ENCODE measurements at regions not wholly inside any gene's neighbourhood (a gene's known extent, or its start where the extent isn't known, plus 50 kb on each side); places are given as distances from the start of the nearest gene placed in this dataset.

DNA sequence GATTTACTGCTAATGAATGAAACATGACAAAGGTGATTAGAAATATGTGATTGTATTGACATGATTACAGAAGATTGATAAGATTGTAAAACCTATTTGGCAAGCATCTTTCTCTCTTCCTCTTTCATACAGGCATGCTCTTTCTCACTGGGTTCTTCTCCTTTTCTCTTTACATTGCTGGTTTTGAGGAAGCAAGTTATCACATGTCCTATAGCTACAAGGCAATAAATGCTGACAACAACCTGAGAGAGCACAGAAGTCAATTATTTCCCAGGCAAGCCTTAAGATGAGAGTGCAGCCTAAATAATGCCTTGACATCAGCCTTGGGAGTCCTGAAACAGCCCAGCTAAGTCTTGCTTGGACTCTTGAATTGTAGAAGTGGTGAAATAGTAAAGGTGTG, 875.0 kb downstream of the SLITRK1 start:
- H3K9me3 ChIP-seq: no peaks in the 10 kb centered on the region
- intact Hi-C loops (cut with DNase I; ENCODE audit: low total_unique reads): no loop called here
- TF ChIP-seq, protein P1, sequence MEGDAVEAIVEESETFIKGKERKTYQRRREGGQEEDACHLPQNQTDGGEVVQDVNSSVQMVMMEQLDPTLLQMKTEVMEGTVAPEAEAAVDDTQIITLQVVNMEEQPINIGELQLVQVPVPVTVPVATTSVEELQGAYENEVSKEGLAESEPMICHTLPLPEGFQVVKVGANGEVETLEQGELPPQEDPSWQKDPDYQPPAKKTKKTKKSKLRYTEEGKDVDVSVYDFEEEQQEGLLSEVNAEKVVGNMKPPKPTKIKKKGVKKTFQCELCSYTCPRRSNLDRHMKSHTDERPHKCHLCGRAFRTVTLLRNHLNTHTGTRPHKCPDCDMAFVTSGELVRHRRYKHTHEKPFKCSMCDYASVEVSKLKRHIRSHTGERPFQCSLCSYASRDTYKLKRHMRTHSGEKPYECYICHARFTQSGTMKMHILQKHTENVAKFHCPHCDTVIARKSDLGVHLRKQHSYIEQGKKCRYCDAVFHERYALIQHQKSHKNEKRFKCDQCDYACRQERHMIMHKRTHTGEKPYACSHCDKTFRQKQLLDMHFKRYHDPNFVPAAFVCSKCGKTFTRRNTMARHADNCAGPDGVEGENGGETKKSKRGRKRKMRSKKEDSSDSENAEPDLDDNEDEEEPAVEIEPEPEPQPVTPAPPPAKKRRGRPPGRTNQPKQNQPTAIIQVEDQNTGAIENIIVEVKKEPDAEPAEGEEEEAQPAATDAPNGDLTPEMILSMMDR (IDR thresholded peaks at IDR 0.05): no peak
- no peak for TF ChIP-seq POLR2A (IDR thresholded peaks at IDR 0.05)
- no peak overlapping the region for H3K4me3 ChIP-seq
- no peaks in the 10 kb centered on the region for H3K36me3 ChIP-seq
- DNase-seq: no peak
- H3K27ac ChIP-seq: no peak overlapping the region
- no peaks in the 10 kb centered on the region for H3K27me3 ChIP-seq
- no peaks in the 10 kb centered on the region for H3K4me1 ChIP-seq

DNA sequence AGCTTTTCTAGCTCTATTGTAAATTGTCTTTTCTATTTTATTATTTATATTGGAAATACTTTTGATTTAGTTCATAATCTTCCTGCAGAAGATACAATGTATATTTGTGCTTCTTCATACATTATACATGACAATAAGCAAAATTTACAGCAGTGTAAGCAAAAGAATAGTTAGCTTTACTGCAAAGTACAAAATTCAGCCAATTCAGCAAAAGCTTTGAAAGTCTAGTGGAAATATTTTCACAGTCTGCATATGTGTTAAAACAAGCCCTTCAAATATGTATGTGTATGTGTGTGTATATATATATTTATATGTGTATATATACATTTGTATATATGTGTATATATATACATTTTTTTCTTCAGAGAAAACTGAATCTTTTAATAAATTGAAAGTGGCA, 879.1 kb downstream of the SLITRK1 start:
- no peak overlapping the region for H3K27ac ChIP-seq
- TF ChIP-seq, protein P1 (IDR thresholded peaks at IDR 0.05): no peak
- no peak for TF ChIP-seq POLR2A (IDR thresholded peaks at IDR 0.05)
- no peaks in the 10 kb centered on the region for H3K36me3 ChIP-seq
- H3K4me3 ChIP-seq: no peak overlapping the region
- H3K4me1 ChIP-seq: no peaks in the 10 kb centered on the region
- H3K27me3 ChIP-seq: no peaks in the 10 kb centered on the region
- DNase-seq: no peak
- intact Hi-C loops (cut with DNase I; ENCODE audit: low total_unique reads): no loop called here
- no peaks in the 10 kb centered on the region for H3K9me3 ChIP-seq

DNA sequence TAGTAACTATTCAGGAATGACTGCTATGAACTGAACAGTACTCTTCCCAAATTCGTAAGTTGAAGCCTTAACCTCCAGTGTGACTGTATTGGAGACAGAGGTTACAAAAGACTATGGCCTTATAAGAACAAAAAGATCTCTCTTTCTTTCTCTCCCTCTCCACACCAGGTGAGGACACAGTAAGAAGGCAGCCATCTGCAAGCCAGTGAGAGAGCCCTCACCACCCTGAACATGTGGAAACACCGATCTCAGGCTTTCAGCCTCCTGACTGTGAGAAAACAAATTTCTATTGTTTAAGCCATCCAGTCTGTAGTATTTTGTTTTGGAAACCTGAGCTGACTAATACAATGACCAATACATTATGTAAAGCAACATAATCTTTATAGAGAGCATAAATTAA, 888.9 kb downstream of the SLITRK1 start:
- H3K36me3 ChIP-seq: no peaks in the 10 kb centered on the region
- DNase-seq: no peak
- H3K4me3 ChIP-seq: no peak overlapping the region
- TF ChIP-seq, protein P1 (IDR thresholded peaks at IDR 0.05): no peak
- no peak for TF ChIP-seq POLR2A (IDR thresholded peaks at IDR 0.05)
- H3K27ac ChIP-seq: no peak overlapping the region
- no peaks in the 10 kb centered on the region for H3K4me1 ChIP-seq
- H3K9me3 ChIP-seq: no peaks in the 10 kb centered on the region
- peaks cover 0 to 3% of the 10 kb centered on the region in 2 donors for H3K27me3 ChIP-seq
- intact Hi-C loops (cut with DNase I; ENCODE audit: low total_unique reads): no loop called here

DNA sequence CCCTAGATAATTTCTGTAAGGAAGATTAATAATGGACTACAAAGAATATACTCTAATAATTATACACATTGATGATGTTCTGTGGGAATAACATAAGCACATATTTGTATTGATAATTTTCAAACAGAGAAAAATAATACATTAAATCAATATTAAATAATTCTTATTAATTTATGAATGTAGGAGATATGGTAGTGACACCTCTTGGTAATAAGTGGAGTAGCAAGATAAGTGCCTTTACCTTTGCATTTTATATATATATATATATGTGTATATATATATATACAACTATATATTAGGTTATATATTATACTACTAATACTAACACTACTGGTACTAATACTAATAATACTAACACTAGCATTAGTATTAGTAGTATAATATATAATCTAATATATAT, 905.8 kb downstream of the SLITRK1 start:
- Histone ChIP-seq H3K27ac (no peak overlapping the region), H3K36me3 (no peaks in the 10 kb centered on the region), H3K4me3 (no peak overlapping the region), H3K4me1 (no peaks in the 10 kb centered on the region), H3K27me3 (no peaks in the 10 kb centered on the region), H3K9me3 (no peaks in the 10 kb centered on the region)
- DNase-seq: no peak
- no peak for TF ChIP-seq POLR2A (IDR thresholded peaks at IDR 0.05)
- TF ChIP-seq, protein P1 (IDR thresholded peaks at IDR 0.05): no peak
- intact Hi-C loops (cut with DNase I; ENCODE audit: low total_unique reads): no loop called here

DNA sequence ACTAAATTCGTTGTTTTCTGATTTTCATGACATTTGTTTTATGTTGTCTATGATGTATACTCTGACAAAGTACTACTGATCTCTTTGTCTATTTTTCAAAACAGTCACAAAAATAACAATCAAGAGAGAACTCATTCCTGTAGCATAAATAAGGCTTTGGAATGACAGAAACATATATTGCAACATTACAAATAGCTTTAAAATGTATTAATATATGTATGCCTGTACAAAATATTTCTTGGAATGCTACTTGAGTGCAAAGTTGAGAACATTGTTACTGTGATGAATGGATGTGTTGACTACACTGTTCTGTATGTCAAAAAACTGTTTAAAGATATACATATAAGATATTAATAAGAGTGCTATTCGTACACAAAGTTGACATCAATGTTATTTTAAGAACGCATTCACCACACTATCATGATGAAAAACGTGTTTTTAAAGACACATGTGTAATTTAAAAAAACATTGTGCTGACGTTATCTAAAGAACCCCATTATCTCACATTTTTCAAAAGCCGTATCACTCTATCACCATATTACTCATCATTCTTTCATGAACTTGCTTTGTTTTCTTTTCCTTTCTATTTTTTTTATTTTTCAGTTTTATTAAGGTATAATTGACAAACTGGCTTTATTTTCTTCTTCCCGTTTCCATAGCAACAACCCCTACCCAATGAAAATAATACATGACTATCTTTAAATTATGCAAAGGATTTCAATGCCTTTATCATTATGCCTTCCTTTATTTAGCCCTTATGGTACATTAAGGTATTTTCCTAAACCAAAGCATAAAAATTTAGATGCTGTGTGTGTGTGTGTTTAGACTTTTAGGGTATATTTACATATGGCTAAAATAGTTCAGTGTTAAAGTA, 918.8 kb downstream of the SLITRK1 start:
- TF ChIP-seq POLR2A (IDR thresholded peaks at IDR 0.05): no peak
- TF ChIP-seq, protein P1 (IDR thresholded peaks at IDR 0.05): no peak
- no peaks in the 10 kb centered on the region for H3K36me3 ChIP-seq
- H3K27ac ChIP-seq: no peak overlapping the region
- DNase-seq: no peak
- H3K27me3 ChIP-seq: no peaks in the 10 kb centered on the region
- H3K9me3 ChIP-seq: no peaks in the 10 kb centered on the region
- H3K4me1 ChIP-seq: no peaks in the 10 kb centered on the region
- intact Hi-C loops (cut with DNase I; ENCODE audit: low total_unique reads): no loop called here
- no peak overlapping the region for H3K4me3 ChIP-seq
